ENCODE measurements at regions not wholly inside any gene's neighbourhood (a gene's known extent, or its start where the extent isn't known, plus 50 kb on each side); places are given as distances from the start of the nearest gene placed in this dataset.
"Not testable (repeated sequence)": the region's sequence is repeated elsewhere in the genome, so short reads cannot be mapped to it uniquely, and the experiment has no call there.

- DNase-seq, result no peak
These were observed 233.2 kb downstream of the RPLP1 start for GRCh38 chr15:69685512-69686452.

- DNase-seq, result no peak
These were observed 234.0 kb downstream of the RPLP1 start for GRCh38 chr15:69686626-69687025.

- no peak for DNase-seq
These were observed 236.5 kb downstream of the RPLP1 start for GRCh38 chr15:69689133-69689532.

GRCh38 chr15:69691307-69692015 lies 238.8 kb downstream of the RPLP1 start:
- no peak for DNase-seq

- DNase-seq, result no peak
These were observed 239.7 kb downstream of the RPLP1 start for GRCh38 chr15:69692342-69692741.

- DNase-seq, result no peak
These were observed 240.4 kb downstream of the RPLP1 start for GRCh38 chr15:69693059-69693458.

- no peak for DNase-seq
These were observed 244.3 kb downstream of the RPLP1 start for GRCh38 chr15:69696946-69697345.

GRCh38 chr15:69697916-69698315 lies 245.3 kb downstream of the RPLP1 start:
- DNase-seq, result no peak

- DNase-seq, result no peak
These were observed 246.5 kb downstream of the RPLP1 start for GRCh38 chr15:69699096-69699495.

- no peak for DNase-seq
These were observed 247.8 kb downstream of the RPLP1 start for GRCh38 chr15:69700380-69700779.

GRCh38 chr15:69701198-69701597 lies 248.6 kb downstream of the RPLP1 start:
- no peak for DNase-seq

GRCh38 chr15:69703532-69704187 lies 251.0 kb downstream of the RPLP1 start:
- no peak for DNase-seq

GRCh38 chr15:69704229-69704628 lies 251.6 kb downstream of the RPLP1 start:
- DNase-seq, result peak; percentile 50

GRCh38 chr15:69704700-69705099 lies 252.1 kb downstream of the RPLP1 start:
- peak; percentile 79 for DNase-seq

GRCh38 chr15:69706353-69707097 lies 253.9 kb downstream of the RPLP1 start:
- DNase-seq, result peak; percentile 7

- DNase-seq, result not testable (repeated sequence)
These were observed 254.6 kb downstream of the RPLP1 start for GRCh38 chr15:69707241-69707640.

- not testable (repeated sequence) for DNase-seq
These were observed 256.0 kb downstream of the RPLP1 start for GRCh38 chr15:69708436-69709122.

GRCh38 chr15:69712991-69713390 lies 260.4 kb downstream of the RPLP1 start:
- no peak for DNase-seq

GRCh38 chr15:69713726-69714559 lies 261.3 kb downstream of the RPLP1 start:
- DNase-seq, result no peak

GRCh38 chr15:69715210-69715609 lies 262.6 kb downstream of the RPLP1 start:
- no peak for DNase-seq

- no peak for DNase-seq
These were observed 265.8 kb downstream of the RPLP1 start for GRCh38 chr15:69718436-69718835.

All from fibroblast of skin of scalp (primary cell).